SK-N-SH (cell line): ENCODE measurements at regions not wholly inside any gene's neighbourhood (a gene's known extent, or its start where the extent isn't known, plus 50 kb on each side); places are given as distances from the start of the nearest gene placed in this dataset.

Source experiments
- CTCF ChIA-PET: fragments of 300-600, 350-600 bp; formaldehyde crosslinking; extraction: SDS; loops from one replicate; lab custom pipeline; 2021; lab: Yijun Ruan, JAX
- POLR2A ChIA-PET: fragments of 350-600 bp; sonication (Branson Sonifier 250); formaldehyde crosslinking; extraction: SDS; loops from one replicate; lab custom pipeline; 2020; ENCODE audit warnings: antibody characterized with exemption, inconsistent platforms; lab: Yijun Ruan, JAX
- DNase-seq: peaks from one replicate; pipeline ENCODE4 v3.0.0; 2012
- H2AFZ ChIP-seq: fragments of 200-600 bp; sonication (generic); 2 replicates; pipeline ENCODE4 v1.8.1; 2016; ENCODE audit warnings: antibody characterized with exemption, mild to moderate bottlenecking, low read depth
- H3F3A ChIP-seq: fragments of 200-600 bp; sonication (generic); replicated peaks from 2 replicates; pipeline ENCODE3; 2016; ENCODE audit warnings: antibody characterized with exemption, mild to moderate bottlenecking; ENCODE audit not compliant: insufficient read depth
- H3K27ac ChIP-seq, 2 experiments: fragments of 200-500 bp in 1 of 2; fragments of 200-600 bp in 1 of 2; sonication (Bioruptor generic) in 1 of 2; sonication (generic), shearing (Covaris generic) in 1 of 2; 2 replicates each; pipeline versions ENCODE4 v1.5.1 to v1.6.1; 2014 to 2016; ENCODE audit warnings: low read depth in 2 of 2, inconsistent platforms in 1 of 2, low read length in 1 of 2, mild to moderate bottlenecking in 1 of 2, mixed read lengths in 1 of 2
- H3K27me3 ChIP-seq: fragments of 200-600 bp; sonication (generic), shearing (Covaris generic); 2 replicates; pipeline ENCODE4 v1.6.1; 2016; ENCODE audit warnings: mixed run types; ENCODE audit not compliant: insufficient read depth
- H3K36me3 ChIP-seq, 2 experiments: fragments of 200-500 bp in 1 of 2; fragments of 200-600 bp in 1 of 2; sonication (Bioruptor generic) in 1 of 2; sonication (generic) in 1 of 2; replicated peaks in 1 of 2; 2 replicates each; pipeline versions ENCODE3 to v1.5.1; 2014 to 2016; ENCODE audit warnings: low read length in 1 of 2, mild to moderate bottlenecking in 1 of 2; ENCODE audit not compliant: insufficient read depth in 2 of 2, control insufficient read depth in 1 of 2
- H3K4me1 ChIP-seq, 2 experiments: fragments of 200-500 bp in 1 of 2; fragments of 200-600 bp in 1 of 2; sonication (Bioruptor generic) in 1 of 2; sonication (generic), shearing (Covaris generic) in 1 of 2; 2 replicates each; pipeline versions ENCODE4 v1.5.1 to v1.6.1; 2014 to 2016; ENCODE audit warnings: low read depth in 1 of 2, low read length in 1 of 2, mixed run types in 1 of 2; ENCODE audit not compliant: insufficient read depth in 2 of 2, control insufficient read depth in 1 of 2
- H3K4me2 ChIP-seq: fragments of 200-600 bp; sonication (generic), shearing (Covaris generic); 2 replicates; pipeline ENCODE4 v1.6.1; 2017; ENCODE audit warnings: mixed run types
- H3K4me3 ChIP-seq, 2 experiments: fragments of 200-500 bp in 1 of 2; fragments of 200-600 bp in 1 of 2; sonication (Bioruptor generic) in 1 of 2; sonication (generic), shearing (Covaris generic) in 1 of 2; 2 replicates each; pipeline versions ENCODE4 v1.5.1 to v1.8.1; 2014 to 2016; ENCODE audit warnings: low read depth in 2 of 2, inconsistent platforms in 1 of 2, low read length in 1 of 2, mild to moderate bottlenecking in 1 of 2, mixed read lengths in 1 of 2, moderate library complexity in 1 of 2
- H3K79me2 ChIP-seq: fragments of 200-600 bp; sonication (generic); 2 replicates; pipeline ENCODE4 v1.8.1; 2017; ENCODE audit warnings: mild to moderate bottlenecking; ENCODE audit not compliant: insufficient read depth
- H3K9ac ChIP-seq: fragments of 200-600 bp; sonication (generic); 2 replicates; pipeline ENCODE4 v1.6.1; 2017; ENCODE audit warnings: mixed run types
- H3K9me2 ChIP-seq: fragments of 200-600 bp; sonication (generic); 2 replicates; pipeline ENCODE4 v1.6.1; 2017; ENCODE audit warnings: mixed run types
- H3K9me3 ChIP-seq: fragments of 200-600 bp; sonication (generic); 2 replicates; pipeline ENCODE4 v1.6.1; 2017; ENCODE audit warnings: mixed run types, mild to moderate bottlenecking, moderate library complexity
- H4K20me1 ChIP-seq: fragments of 200-600 bp; sonication (generic); 2 replicates; pipeline ENCODE4 v1.6.1; 2017; ENCODE audit warnings: mild to moderate bottlenecking, mixed run types; ENCODE audit not compliant: insufficient read depth
- CHD2 ChIP-seq: fragments of 150-350 bp; IDR thresholded peaks from 2 replicates; pipeline ENCODE4 v1.6.1; 2018; ENCODE audit warnings: low read length; ENCODE audit not compliant: partially characterized antibody
- EP300 ChIP-seq, 2 experiments: IDR thresholded peaks; 2 replicates each; pipeline versions ENCODE4 v1.4.0 to v1.6.1; 2012; ENCODE audit warnings: borderline replicate concordance in 1 of 2, low read depth in 1 of 2, low read length in 1 of 2
- FOXJ3 ChIP-seq: sonication (generic); formaldehyde crosslinking; IDR thresholded peaks from 2 replicates; pipeline ENCODE4 v1.5.1; 2020; ENCODE audit warnings: mild to moderate bottlenecking, missing genetic modification reagents
- MEF2A ChIP-seq: IDR thresholded peaks from 2 replicates; pipeline ENCODE4 v1.4.0; 2012; ENCODE audit warnings: low read depth, borderline replicate concordance
- NFIC ChIP-seq: IDR thresholded peaks from 2 replicates; pipeline ENCODE4 v1.4.0; 2012; ENCODE audit warnings: borderline replicate concordance
- NRF1 ChIP-seq: IDR thresholded peaks from 2 replicates; pipeline ENCODE4 v1.6.1; 2012; ENCODE audit warnings: low read depth, mild to moderate bottlenecking, low read length
- SIN3A ChIP-seq: IDR thresholded peaks from 2 replicates; pipeline ENCODE4 v1.6.1; 2012; ENCODE audit warnings: low read depth, mild to moderate bottlenecking, low read length, moderate library complexity, borderline replicate concordance
- SMC3 ChIP-seq: IDR thresholded peaks from 2 replicates; pipeline ENCODE4 v1.6.1; 2012; ENCODE audit warnings: low read depth, low read length, improper control_type of control experiment
- TCF12 ChIP-seq: IDR thresholded peaks from 2 replicates; pipeline ENCODE4 v1.4.0; 2012
- TEAD4 ChIP-seq: IDR thresholded peaks from 2 replicates; pipeline ENCODE4 v1.4.0; 2012; ENCODE audit warnings: mild to moderate bottlenecking, borderline replicate concordance; ENCODE audit not compliant: insufficient read depth
- USF1 ChIP-seq: IDR thresholded peaks from 2 replicates; pipeline ENCODE4 v1.4.0; 2012; ENCODE audit warnings: low read depth, borderline replicate concordance
- YY1 ChIP-seq: IDR thresholded peaks from 2 replicates; pipeline ENCODE4 v1.4.0; 2012; ENCODE audit warnings: low read depth, mild to moderate bottlenecking
- WGBS: methylation state at CpG from one replicate; pipeline ENCODE4 v1.1.6; 2017; ENCODE audit warnings: low lambda C conversion rate; 5-methylcytosine and 5-hydroxymethylcytosine counted together
- TF ChIP-seq, protein P1 (sequence below): fragments of 200-600 bp; sonication (generic); IDR thresholded peaks from 2 replicates; pipeline ENCODE4 v1.6.1; 2017; ENCODE audit warnings: antibody characterized with exemption, mild to moderate bottlenecking, moderate library complexity
- TF ChIP-seq, protein P2 (sequence below): IDR thresholded peaks from 2 replicates; pipeline ENCODE4 v1.6.1; 2012; ENCODE audit warnings: mild to moderate bottlenecking, low read depth, low read length, moderate library complexity
- TF ChIP-seq, protein P3 (sequence below): fragments of 150-350 bp; IDR thresholded peaks from 2 replicates; pipeline ENCODE4 v1.6.1; 2016; ENCODE audit warnings: mild to moderate bottlenecking, low read depth, low read length

DNA sequence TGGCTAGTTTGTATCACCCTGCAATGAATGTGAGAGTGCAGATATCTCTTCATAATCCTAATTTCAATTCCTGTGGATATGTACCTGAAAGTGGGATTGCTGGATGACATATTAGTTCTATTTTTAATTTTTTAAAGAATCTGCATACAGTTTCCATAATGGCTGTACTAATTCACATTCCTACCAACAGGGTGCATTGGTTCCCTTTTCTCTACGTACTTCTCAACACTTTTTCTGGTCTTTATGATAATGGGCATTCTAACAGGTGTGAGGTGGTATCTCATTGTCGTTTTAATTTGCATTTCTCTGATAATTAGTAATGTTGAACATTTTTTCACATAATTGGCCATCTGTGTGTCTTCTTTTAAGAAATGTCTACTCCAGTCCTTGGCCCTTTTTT is 927.5 kb downstream of the DTWD2 start:
- TF ChIP-seq, protein P1, sequence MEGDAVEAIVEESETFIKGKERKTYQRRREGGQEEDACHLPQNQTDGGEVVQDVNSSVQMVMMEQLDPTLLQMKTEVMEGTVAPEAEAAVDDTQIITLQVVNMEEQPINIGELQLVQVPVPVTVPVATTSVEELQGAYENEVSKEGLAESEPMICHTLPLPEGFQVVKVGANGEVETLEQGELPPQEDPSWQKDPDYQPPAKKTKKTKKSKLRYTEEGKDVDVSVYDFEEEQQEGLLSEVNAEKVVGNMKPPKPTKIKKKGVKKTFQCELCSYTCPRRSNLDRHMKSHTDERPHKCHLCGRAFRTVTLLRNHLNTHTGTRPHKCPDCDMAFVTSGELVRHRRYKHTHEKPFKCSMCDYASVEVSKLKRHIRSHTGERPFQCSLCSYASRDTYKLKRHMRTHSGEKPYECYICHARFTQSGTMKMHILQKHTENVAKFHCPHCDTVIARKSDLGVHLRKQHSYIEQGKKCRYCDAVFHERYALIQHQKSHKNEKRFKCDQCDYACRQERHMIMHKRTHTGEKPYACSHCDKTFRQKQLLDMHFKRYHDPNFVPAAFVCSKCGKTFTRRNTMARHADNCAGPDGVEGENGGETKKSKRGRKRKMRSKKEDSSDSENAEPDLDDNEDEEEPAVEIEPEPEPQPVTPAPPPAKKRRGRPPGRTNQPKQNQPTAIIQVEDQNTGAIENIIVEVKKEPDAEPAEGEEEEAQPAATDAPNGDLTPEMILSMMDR, result peak; percentile 22; the same call in 1 of the 2 replicates
- TF ChIP-seq USF1 (no peak), TEAD4 (no peak)
- TF ChIP-seq, all 33 proteins: peak for 1
- peaks cover 9% of the 10 kb centered on the region; the same call in 1 of the 2 replicates for H3K9me3 ChIP-seq
- H3K4me1 ChIP-seq, result no peaks in the 10 kb centered on the region
- H3K27ac ChIP-seq, result no peak overlapping the region
- no peaks in the 10 kb centered on the region for H3K79me2 ChIP-seq
- H3K36me3 ChIP-seq, result no peaks in the 10 kb centered on the region
- no peak overlapping the region for H2AFZ ChIP-seq
- H4K20me1 ChIP-seq, result no peaks in the 10 kb centered on the region
- H3K4me3 ChIP-seq, result no peak overlapping the region
- no peak overlapping the region for H3K9ac ChIP-seq
- 6% methylated on average over 2 of the region's 2 CpGs for WGBS
- CTCF ChIA-PET, result no interaction called here
- POLR2A ChIA-PET, result no interaction called here
- DNase-seq, result no peak
- H3F3A ChIP-seq, result no peaks in the 10 kb centered on the region
- no peaks in the 10 kb centered on the region for H3K9me2 ChIP-seq
- no peaks in the 10 kb centered on the region for H3K27me3 ChIP-seq
- H3K4me2 ChIP-seq, result no peak overlapping the region

GRCh38 chr5:118052503-118052902 is 935.8 kb downstream of the DTWD2 start:
- ChIA-PET POLR2A (no interaction called here), CTCF (no interaction called here)
- DNase-seq, result no peak
- Histone ChIP-seq H3K27me3 (no peaks in the 10 kb centered on the region), H2AFZ (no peak overlapping the region), H3K27ac (no peak overlapping the region), H3K79me2 (no peaks in the 10 kb centered on the region), H3K9me2 (no peaks in the 10 kb centered on the region), H3F3A (no peaks in the 10 kb centered on the region), H3K9me3 (peaks cover 20% of the 10 kb centered on the region), H3K4me2 (no peak overlapping the region), H3K4me1 (no peaks in the 10 kb centered on the region), H3K36me3 (no peaks in the 10 kb centered on the region), H4K20me1 (no peaks in the 10 kb centered on the region), H3K4me3 (no peak overlapping the region), H3K9ac (no peak overlapping the region)
- TF ChIP-seq NRF1 (no peak), NFIC (no peak), SMC3 (no peak), SIN3A (no peak), EP300 (IDR thresholded peaks at IDR 0.05; ENCODE audit: borderline replicate concordance in 1 of 2, low read depth in 1 of 2, low read length in 1 of 2) (no peak), FOXJ3 (CRISPR knock-in tag) (no peak)

GRCh38 chr5:118044169-118044568 is 944.2 kb downstream of the DTWD2 start:
- Histone ChIP-seq H3K9ac (no peak overlapping the region), H3K4me2 (no peak overlapping the region), H2AFZ (no peak overlapping the region), H3K4me3 (no peak overlapping the region), H4K20me1 (no peaks in the 10 kb centered on the region), H3K4me1 (no peaks in the 10 kb centered on the region), H3K79me2 (no peaks in the 10 kb centered on the region), H3F3A (no peaks in the 10 kb centered on the region), H3K9me2 (no peaks in the 10 kb centered on the region), H3K36me3 (no peaks in the 10 kb centered on the region), H3K27ac (no peak overlapping the region), H3K27me3 (no peaks in the 10 kb centered on the region), H3K9me3 (peaks cover 3% of the 10 kb centered on the region; the same call in 1 of the 2 replicates)
- 36% methylated on average over 4 of the region's 4 CpGs for WGBS
- POLR2A ChIA-PET, result no interaction called here
- DNase-seq, result no peak
- CTCF ChIA-PET, result no interaction called here
- TF ChIP-seq TCF12 (no peak), FOXJ3 (CRISPR knock-in tag) (no peak), TEAD4 (no peak), MEF2A (no peak), CHD2 (no peak), YY1 (no peak)
- TF ChIP-seq, protein P2, sequence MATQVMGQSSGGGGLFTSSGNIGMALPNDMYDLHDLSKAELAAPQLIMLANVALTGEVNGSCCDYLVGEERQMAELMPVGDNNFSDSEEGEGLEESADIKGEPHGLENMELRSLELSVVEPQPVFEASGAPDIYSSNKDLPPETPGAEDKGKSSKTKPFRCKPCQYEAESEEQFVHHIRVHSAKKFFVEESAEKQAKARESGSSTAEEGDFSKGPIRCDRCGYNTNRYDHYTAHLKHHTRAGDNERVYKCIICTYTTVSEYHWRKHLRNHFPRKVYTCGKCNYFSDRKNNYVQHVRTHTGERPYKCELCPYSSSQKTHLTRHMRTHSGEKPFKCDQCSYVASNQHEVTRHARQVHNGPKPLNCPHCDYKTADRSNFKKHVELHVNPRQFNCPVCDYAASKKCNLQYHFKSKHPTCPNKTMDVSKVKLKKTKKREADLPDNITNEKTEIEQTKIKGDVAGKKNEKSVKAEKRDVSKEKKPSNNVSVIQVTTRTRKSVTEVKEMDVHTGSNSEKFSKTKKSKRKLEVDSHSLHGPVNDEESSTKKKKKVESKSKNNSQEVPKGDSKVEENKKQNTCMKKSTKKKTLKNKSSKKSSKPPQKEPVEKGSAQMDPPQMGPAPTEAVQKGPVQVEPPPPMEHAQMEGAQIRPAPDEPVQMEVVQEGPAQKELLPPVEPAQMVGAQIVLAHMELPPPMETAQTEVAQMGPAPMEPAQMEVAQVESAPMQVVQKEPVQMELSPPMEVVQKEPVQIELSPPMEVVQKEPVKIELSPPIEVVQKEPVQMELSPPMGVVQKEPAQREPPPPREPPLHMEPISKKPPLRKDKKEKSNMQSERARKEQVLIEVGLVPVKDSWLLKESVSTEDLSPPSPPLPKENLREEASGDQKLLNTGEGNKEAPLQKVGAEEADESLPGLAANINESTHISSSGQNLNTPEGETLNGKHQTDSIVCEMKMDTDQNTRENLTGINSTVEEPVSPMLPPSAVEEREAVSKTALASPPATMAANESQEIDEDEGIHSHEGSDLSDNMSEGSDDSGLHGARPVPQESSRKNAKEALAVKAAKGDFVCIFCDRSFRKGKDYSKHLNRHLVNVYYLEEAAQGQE, result no peak
- TF ChIP-seq, protein P3, sequence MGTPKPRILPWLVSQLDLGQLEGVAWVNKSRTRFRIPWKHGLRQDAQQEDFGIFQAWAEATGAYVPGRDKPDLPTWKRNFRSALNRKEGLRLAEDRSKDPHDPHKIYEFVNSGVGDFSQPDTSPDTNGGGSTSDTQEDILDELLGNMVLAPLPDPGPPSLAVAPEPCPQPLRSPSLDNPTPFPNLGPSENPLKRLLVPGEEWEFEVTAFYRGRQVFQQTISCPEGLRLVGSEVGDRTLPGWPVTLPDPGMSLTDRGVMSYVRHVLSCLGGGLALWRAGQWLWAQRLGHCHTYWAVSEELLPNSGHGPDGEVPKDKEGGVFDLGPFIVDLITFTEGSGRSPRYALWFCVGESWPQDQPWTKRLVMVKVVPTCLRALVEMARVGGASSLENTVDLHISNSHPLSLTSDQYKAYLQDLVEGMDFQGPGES, result no peak
